Esophagus muscularis mucosa (tissue), 4 donors: ENCODE measurements at regions not wholly inside any gene's neighbourhood (a gene's known extent, or its start where the extent isn't known, plus 50 kb on each side); places are given as distances from the start of the nearest gene placed in this dataset.

Experiments used
- EP300 ChIP-seq: sonication (generic); formaldehyde crosslinking; IDR thresholded peaks from one replicate; pipeline ENCODE4 v1.6.1; 2017; ENCODE audit warnings: antibody characterized with exemption
- POLR2A ChIP-seq: fragments of 450-650 bp; IDR thresholded peaks from one replicate; pipeline ENCODE4 v1.6.1; 2017; ENCODE audit warnings: antibody characterized with exemption, moderate library complexity, mild to moderate bottlenecking, low read depth
- POLR2AphosphoS5 ChIP-seq, 2 donors: sonication (generic); formaldehyde crosslinking; IDR thresholded peaks; one replicate each; pipeline ENCODE4 v1.6.1; 2017; ENCODE audit warnings: antibody characterized with exemption in 2 of 2
- TF ChIP-seq, protein P1 (sequence below), 3 experiments: fragments of 200-600 bp in 2 of 3; fragments of 450-650 bp in 1 of 3; sonication (generic) in 2 of 3; IDR thresholded peaks; one replicate each; pipeline ENCODE4 v1.5.1; 2017 to 2019; ENCODE audit warnings: antibody characterized with exemption in 3 of 3, mild to moderate bottlenecking in 2 of 3, moderate library complexity in 1 of 3

DNA sequence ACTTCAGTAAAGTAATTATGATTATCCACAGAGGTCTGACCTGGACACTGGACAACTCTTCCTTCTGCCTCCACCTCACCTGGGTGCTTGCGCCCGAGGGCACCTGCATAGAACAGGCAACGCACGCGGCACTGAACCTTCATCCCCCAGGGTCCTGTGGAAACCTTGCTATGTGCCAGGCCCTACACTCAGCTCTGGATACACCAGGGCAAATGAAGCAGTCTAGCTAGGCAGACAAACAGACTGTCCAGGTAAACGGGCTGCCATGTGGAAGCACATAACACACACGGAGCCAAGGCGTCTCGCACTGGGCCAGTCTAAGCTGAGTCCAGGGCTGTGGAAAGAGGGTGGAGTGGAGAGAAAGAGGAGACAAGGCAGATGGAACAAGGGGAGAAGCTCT is 109.3 kb upstream of the AFDN start:
- TF ChIP-seq, protein P1, sequence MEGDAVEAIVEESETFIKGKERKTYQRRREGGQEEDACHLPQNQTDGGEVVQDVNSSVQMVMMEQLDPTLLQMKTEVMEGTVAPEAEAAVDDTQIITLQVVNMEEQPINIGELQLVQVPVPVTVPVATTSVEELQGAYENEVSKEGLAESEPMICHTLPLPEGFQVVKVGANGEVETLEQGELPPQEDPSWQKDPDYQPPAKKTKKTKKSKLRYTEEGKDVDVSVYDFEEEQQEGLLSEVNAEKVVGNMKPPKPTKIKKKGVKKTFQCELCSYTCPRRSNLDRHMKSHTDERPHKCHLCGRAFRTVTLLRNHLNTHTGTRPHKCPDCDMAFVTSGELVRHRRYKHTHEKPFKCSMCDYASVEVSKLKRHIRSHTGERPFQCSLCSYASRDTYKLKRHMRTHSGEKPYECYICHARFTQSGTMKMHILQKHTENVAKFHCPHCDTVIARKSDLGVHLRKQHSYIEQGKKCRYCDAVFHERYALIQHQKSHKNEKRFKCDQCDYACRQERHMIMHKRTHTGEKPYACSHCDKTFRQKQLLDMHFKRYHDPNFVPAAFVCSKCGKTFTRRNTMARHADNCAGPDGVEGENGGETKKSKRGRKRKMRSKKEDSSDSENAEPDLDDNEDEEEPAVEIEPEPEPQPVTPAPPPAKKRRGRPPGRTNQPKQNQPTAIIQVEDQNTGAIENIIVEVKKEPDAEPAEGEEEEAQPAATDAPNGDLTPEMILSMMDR (IDR thresholded peaks at IDR 0.05), result no peak
- TF ChIP-seq POLR2A (no peak), POLR2AphosphoS5 (IDR thresholded peaks at IDR 0.05) (no peak), EP300 (no peak)
